Large intestine (tissue), 3 donors: ENCODE measurements at regions not wholly inside any gene's neighbourhood (a gene's known extent, or its start where the extent isn't known, plus 50 kb on each side); places are given as distances from the start of the nearest gene placed in this dataset.

Source experiments
- DNase-seq, 2 donors: peaks; one replicate each; pipeline versions ENCODE4 v3.0.0 to v3.0.0-alpha.2; 2013
- H3K27ac ChIP-seq: one replicate; pipeline ENCODE4 v1.5.1; 2013; ENCODE audit warnings: low read length
- H3K27me3 ChIP-seq: 2 replicates; pipeline ENCODE4 v1.6.1; 2013; ENCODE audit warnings: low read length; ENCODE audit not compliant: control insufficient read depth, insufficient read depth
- H3K36me3 ChIP-seq: 2 replicates; pipeline ENCODE4 v1.6.1; 2013; ENCODE audit warnings: low read length; ENCODE audit not compliant: control insufficient read depth, insufficient read depth
- H3K4me1 ChIP-seq: one replicate; pipeline ENCODE4 v1.6.1; 2013; ENCODE audit warnings: low read length; ENCODE audit not compliant: control insufficient read depth, insufficient read depth
- H3K4me3 ChIP-seq: one replicate; pipeline ENCODE4 v1.5.1; 2013; ENCODE audit warnings: low read length
- H3K9me3 ChIP-seq: one replicate; pipeline ENCODE4 v1.6.1; 2013; ENCODE audit warnings: mild to moderate bottlenecking, low read depth, low read length, moderate library complexity; ENCODE audit not compliant: control insufficient read depth
- WGBS: methylation state at CpG from one replicate; pipeline ENCODE4 v1.1.5; 2013; ENCODE audit warnings: low lambda C conversion rate; ENCODE audit not compliant: insufficient coverage; 5-methylcytosine and 5-hydroxymethylcytosine counted together

DNA sequence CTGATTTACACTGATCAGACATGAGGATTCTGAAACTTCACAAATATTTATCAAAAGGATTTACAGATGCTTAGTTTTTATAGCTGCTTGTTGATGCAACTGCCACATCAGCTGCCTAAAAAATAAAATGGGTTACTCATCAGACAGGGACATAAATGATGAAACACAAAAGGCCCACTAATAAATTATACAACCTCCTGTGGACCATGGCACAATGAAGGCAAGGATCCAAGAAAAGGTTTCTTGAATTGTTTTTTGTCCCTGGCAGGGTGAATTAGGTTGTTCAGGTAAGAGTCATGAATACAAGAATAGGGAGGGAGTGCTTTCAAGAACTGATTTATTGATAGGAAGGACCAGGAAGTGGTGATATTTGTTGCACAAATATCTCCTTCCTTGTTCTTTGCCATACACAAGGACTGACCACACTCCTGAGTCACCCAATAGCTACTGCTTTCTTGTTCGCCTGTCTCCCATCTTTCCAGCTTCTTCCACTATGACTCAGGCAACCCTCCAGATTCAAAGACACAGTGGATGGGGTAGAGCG lies 234.5 kb downstream of the AHR start:
- no peak for DNase-seq
- no peaks in the 10 kb centered on the region for H3K9me3 ChIP-seq
- H3K4me1 ChIP-seq: no peaks in the 10 kb centered on the region
- no CpG with 5 or more reads among the region's 2 CpGs for WGBS
- H3K36me3 ChIP-seq: no peaks in the 10 kb centered on the region
- no peak overlapping the region for H3K27ac ChIP-seq
- no peak overlapping the region for H3K4me3 ChIP-seq
- H3K27me3 ChIP-seq: no peaks in the 10 kb centered on the region

DNA sequence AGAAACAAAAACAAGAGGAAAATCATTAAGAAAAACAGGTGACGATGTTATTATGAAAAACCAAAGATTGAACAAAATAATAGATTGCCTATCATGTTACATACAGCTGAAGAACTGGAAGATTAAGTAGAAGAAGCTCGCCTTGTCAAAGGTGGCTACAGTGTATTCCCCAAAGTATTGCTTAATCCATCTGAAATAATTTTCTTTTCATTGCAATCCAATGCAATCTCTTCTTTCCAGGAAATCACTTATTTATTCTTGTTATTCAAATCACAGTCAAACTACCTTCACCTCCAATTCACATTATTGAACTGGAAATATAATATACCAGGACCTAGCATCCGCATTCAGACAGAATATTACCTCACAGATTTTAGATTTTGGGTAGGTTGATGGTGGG lies 235.9 kb downstream of the AHR start:
- H3K4me3 ChIP-seq: no peak overlapping the region
- H3K36me3 ChIP-seq: no peaks in the 10 kb centered on the region
- no peak overlapping the region for H3K27ac ChIP-seq
- no peaks in the 10 kb centered on the region for H3K9me3 ChIP-seq
- no peak for DNase-seq
- H3K27me3 ChIP-seq: no peaks in the 10 kb centered on the region
- WGBS: 92% methylated on average over 1 of the region's 3 CpGs
- no peaks in the 10 kb centered on the region for H3K4me1 ChIP-seq

DNA sequence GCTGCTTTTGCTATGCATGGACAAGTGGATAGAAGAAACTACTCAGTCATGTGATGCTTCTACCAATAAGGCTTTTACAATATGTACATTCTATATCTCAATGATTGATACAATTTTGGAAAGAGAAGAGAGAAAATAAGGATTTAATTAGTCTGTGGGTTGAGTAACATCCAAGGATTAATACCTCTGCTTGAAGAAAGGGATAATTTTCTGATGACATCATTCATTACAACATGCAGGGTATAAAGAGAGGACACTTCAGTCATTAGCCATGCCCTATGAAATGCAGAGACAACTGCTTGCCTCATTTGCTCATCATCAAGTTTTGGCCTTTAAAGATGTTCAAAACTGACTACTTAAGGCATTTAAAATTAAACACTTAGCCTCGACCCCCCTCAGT lies 237.3 kb downstream of the AHR start:
- Histone ChIP-seq H3K36me3 (no peaks in the 10 kb centered on the region), H3K27me3 (no peaks in the 10 kb centered on the region), H3K4me3 (no peak overlapping the region), H3K9me3 (no peaks in the 10 kb centered on the region), H3K27ac (no peak overlapping the region), H3K4me1 (no peaks in the 10 kb centered on the region)
- DNase-seq: no peak
- no CpG with 5 or more reads among the region's 1 CpG for WGBS

DNA sequence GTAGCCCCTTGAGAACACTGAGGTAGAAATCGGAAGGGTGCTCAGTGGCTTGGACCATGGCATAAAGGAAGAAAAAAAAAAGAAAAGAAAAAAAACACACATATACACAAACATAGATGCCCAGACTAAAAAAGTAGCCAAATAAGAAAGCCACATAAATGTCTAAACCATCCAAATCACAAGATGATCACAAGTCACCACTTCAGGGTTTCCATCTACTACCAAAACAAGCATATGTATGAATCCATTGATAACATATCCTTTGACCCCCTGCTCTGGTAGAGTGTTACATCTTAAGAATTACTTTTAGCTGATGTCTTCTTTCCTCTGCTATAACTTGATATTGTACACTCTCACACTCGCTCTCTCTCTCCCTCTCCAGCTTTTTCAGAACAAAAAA lies 245.9 kb downstream of the AHR start:
- H3K36me3 ChIP-seq: no peaks in the 10 kb centered on the region

DNA sequence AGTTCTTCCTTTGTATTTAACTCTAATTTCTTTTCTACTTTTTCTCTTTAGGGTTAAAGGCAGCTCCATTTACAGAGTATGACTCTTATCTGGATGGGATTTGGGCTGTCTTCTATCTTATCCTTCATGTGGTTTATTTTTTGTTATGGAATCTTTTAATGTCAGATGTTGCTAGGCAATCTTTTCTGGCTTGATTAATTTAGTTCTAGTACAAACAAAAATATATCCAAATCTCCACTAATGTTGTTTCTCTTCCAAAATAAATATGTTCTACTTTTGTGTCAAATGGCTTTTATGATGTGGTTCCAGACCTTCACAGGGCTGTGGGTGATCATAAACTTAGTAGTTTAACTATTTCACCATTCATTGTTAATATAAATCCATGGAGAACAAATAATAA lies 246.9 kb downstream of the AHR start:
- DNase-seq: no peak
- no peak overlapping the region for H3K4me3 ChIP-seq
- no peak overlapping the region for H3K27ac ChIP-seq
- H3K4me1 ChIP-seq: no peaks in the 10 kb centered on the region
- no peaks in the 10 kb centered on the region for H3K27me3 ChIP-seq
- H3K36me3 ChIP-seq: no peaks in the 10 kb centered on the region
- H3K9me3 ChIP-seq: no peaks in the 10 kb centered on the region

More for the DNA sequence above, 245.9 kb downstream of the AHR start:
- Histone ChIP-seq H3K9me3 (no peaks in the 10 kb centered on the region), H3K27me3 (no peaks in the 10 kb centered on the region), H3K4me1 (no peaks in the 10 kb centered on the region), H3K4me3 (no peak overlapping the region), H3K27ac (no peak overlapping the region)
- no peak for DNase-seq
- 100% methylated on average over 2 of the region's 2 CpGs for WGBS

DNA sequence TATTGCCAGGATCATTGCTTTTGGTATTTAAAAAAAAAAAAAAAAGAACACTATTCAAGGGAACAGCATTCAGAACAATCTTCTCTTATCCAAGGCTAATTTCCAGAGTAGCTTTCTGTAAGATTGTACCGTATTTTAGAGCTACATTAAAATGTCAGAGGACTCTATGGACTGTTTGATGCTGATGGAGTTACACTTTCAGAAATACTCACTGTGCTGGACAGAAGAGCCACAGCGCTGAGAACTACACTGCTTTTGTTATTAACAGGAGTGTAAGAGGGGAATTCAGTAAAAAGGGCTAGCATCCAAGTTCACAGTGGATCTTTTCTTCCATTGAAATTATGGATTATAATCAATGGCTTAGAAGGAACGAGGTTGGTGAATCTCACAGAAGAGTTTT lies 247.7 kb downstream of the AHR start:
- no peak overlapping the region for H3K4me3 ChIP-seq
- 100% methylated on average over 1 of the region's 3 CpGs for WGBS
- H3K27me3 ChIP-seq: no peaks in the 10 kb centered on the region
- DNase-seq: no peak
- no peaks in the 10 kb centered on the region for H3K36me3 ChIP-seq
- H3K27ac ChIP-seq: no peak overlapping the region
- no peaks in the 10 kb centered on the region for H3K9me3 ChIP-seq
- H3K4me1 ChIP-seq: no peaks in the 10 kb centered on the region

DNA sequence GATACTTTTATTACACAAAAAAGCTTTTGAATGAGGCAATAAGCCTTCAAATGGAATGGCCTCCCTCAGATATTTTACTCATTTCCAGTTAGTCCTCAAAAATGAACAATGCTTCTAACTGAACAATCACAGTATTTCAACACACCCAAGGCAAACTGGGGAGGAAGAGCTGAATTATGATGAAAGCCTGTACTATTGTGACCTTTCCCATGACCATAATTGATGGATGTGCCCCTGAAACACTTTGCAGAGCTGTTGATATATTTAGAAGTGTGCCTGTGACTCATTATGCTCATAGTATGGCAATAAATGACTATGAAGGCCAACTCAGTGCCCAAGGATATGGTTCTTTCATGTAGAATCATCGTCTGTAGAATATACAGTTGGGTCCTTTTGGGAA lies 248.1 kb downstream of the AHR start:
- H3K4me1 ChIP-seq: no peaks in the 10 kb centered on the region
- H3K27ac ChIP-seq: no peak overlapping the region
- WGBS: no CpG with 5 or more reads among the region's 1 CpG
- no peaks in the 10 kb centered on the region for H3K27me3 ChIP-seq
- no peaks in the 10 kb centered on the region for H3K9me3 ChIP-seq
- DNase-seq: no peak
- H3K4me3 ChIP-seq: no peak overlapping the region
- H3K36me3 ChIP-seq: no peaks in the 10 kb centered on the region

DNA sequence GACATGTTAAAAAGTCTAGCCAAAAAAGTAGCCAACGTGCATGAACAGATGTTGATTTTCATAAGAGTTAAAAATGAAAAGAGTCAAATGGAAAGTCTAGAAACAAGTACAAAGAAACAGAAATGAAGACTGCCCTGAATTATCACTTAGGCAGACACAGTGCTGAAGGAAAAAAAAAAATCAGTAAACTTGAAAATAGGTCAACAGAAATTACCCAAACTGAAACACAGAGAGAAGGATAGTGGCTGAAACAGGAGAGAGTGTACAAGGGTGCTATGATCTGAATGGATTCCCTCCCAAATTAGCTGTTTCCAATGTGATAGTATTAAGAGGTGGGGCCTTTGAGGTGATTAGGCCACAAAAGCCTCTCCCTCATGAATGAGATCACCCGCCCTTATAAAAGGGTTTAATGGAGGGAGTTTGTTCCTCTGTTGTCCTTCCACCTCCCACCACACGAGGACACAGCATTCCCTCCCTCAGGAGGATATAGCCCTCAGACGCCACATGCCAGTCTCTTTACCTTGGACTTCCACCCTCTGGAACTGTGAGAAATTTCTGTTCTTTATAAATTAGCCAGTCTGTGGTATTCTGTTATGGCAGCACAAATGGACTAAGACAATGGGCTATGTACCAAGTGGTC lies 249.7 kb downstream of the AHR start:
- Histone ChIP-seq H3K36me3 (no peaks in the 10 kb centered on the region), H3K4me3 (no peak overlapping the region), H3K27me3 (no peaks in the 10 kb centered on the region), H3K27ac (no peak overlapping the region), H3K9me3 (no peaks in the 10 kb centered on the region), H3K4me1 (no peaks in the 10 kb centered on the region)
- DNase-seq: no peak
- WGBS: 86% methylated on average over 1 of the region's 4 CpGs

DNA sequence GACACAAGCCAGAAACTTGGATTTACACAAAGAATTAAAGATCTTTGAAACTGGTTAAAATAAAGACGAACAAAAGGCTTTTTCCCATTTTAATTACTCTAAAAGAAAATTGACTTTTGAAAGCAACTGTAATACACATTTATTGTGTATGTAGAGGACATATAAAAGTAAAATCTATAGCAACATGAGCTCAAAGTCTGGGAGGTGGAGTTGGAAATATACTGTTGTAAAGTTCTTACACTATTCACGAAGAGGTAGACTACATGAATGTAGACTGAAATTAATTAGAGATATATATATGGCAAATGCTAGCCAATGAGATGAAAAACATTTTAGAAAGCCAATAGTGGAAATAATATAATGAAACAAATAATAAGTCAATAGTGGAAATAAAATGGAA lies 251.0 kb downstream of the AHR start:
- H3K27ac ChIP-seq: no peak overlapping the region
- H3K4me3 ChIP-seq: no peak overlapping the region
- H3K9me3 ChIP-seq: no peaks in the 10 kb centered on the region
- H3K36me3 ChIP-seq: no peaks in the 10 kb centered on the region
- DNase-seq: no peak
- 50% methylated on average over 2 of the region's 2 CpGs for WGBS
- no peaks in the 10 kb centered on the region for H3K27me3 ChIP-seq
- no peaks in the 10 kb centered on the region for H3K4me1 ChIP-seq

DNA sequence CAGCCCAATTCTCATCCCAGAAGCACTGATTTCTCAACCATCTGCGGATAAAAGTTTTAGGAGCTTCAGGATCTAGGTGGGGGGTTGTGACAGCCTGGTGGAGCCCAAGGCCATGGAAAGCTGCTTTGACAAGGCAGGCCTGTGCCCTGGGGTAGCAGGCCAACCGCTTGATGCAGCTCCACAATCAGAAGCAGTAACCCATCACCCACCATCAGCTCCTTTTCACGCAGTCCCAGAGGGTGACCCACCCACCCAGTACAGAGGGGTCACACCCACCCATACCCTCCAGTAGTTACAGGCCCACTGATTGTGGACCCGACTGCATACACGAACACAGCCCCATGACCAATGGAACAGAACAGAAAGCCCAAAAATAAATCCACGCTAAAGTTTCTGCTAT lies 253.9 kb downstream of the AHR start:
- Histone ChIP-seq H3K9me3 (no peaks in the 10 kb centered on the region), H3K4me3 (no peak overlapping the region), H3K27ac (no peak overlapping the region), H3K36me3 (no peaks in the 10 kb centered on the region), H3K4me1 (no peaks in the 10 kb centered on the region), H3K27me3 (no peaks in the 10 kb centered on the region)
- WGBS: 83% methylated on average over 1 of the region's 6 CpGs
- no peak for DNase-seq

DNA sequence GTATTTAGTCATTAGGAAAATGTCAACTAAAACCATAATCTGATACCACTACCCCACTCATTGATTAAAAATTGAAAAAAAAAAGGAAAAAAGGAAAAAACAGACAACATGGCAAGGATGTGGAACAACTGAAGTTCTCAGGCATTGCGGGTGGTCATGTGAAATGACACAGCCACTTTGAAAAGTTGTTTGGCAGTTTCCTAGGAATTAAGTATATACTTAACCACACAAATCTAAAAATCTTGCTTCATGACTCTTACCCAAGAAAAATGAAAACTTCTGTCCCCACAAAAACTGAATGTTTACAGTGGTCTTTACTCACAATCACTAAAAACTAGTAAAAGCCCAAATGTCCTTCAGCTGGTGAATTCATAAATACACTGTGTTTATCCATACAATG lies 254.5 kb downstream of the AHR start:
- Histone ChIP-seq H3K4me3 (no peak overlapping the region), H3K36me3 (no peaks in the 10 kb centered on the region), H3K9me3 (no peaks in the 10 kb centered on the region), H3K27ac (no peak overlapping the region), H3K4me1 (peaks cover 4% of the 10 kb centered on the region), H3K27me3 (no peaks in the 10 kb centered on the region)
- WGBS: no CpG with 5 or more reads among the region's 1 CpG
- no peak for DNase-seq
